Esophagus muscularis mucosa (tissue), 3 donors: ENCODE measurements at regions not wholly inside any gene's neighbourhood (a gene's known extent, or its start where the extent isn't known, plus 50 kb on each side); places are given as distances from the start of the nearest gene placed in this dataset.

Experiments used
- POLR2A ChIP-seq: fragments of 450-650 bp; IDR thresholded peaks from one replicate; pipeline ENCODE4 v1.6.1; 2017; ENCODE audit warnings: antibody characterized with exemption, moderate library complexity, mild to moderate bottlenecking, low read depth
- TF ChIP-seq, protein P1 (sequence below), 3 experiments: fragments of 200-600 bp in 2 of 3; fragments of 450-650 bp in 1 of 3; sonication (generic) in 2 of 3; IDR thresholded peaks; one replicate each; pipeline ENCODE4 v1.5.1; 2017 to 2019; ENCODE audit warnings: antibody characterized with exemption in 3 of 3, mild to moderate bottlenecking in 2 of 3, moderate library complexity in 1 of 3

DNA sequence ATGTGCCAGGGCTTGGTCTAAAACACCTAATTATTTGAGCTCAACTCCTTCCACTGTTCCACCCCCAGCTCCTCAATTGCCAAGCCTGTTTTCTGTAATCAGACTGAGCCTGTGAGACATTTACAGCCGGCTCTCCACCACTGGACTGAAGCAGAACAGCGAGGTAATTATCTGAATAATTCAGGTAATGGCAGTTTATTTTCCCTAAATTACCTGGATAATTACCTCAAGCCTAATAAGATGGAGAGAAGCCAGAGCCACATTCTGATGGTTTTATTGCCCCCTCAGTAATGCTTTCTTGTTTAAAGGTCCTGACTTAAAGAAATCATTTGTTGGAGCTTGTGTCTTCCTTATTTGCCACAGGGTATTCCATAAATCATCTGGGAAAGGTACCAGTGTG, 64.2 kb downstream of the FZD4 start:
- TF ChIP-seq POLR2A: no peak
- TF ChIP-seq, protein P1, sequence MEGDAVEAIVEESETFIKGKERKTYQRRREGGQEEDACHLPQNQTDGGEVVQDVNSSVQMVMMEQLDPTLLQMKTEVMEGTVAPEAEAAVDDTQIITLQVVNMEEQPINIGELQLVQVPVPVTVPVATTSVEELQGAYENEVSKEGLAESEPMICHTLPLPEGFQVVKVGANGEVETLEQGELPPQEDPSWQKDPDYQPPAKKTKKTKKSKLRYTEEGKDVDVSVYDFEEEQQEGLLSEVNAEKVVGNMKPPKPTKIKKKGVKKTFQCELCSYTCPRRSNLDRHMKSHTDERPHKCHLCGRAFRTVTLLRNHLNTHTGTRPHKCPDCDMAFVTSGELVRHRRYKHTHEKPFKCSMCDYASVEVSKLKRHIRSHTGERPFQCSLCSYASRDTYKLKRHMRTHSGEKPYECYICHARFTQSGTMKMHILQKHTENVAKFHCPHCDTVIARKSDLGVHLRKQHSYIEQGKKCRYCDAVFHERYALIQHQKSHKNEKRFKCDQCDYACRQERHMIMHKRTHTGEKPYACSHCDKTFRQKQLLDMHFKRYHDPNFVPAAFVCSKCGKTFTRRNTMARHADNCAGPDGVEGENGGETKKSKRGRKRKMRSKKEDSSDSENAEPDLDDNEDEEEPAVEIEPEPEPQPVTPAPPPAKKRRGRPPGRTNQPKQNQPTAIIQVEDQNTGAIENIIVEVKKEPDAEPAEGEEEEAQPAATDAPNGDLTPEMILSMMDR (IDR thresholded peaks at IDR 0.05): no peak
